CD8-positive, alpha-beta memory T cell (primary cell): ENCODE measurements at regions not wholly inside any gene's neighbourhood (a gene's known extent, or its start where the extent isn't known, plus 50 kb on each side); places are given as distances from the start of the nearest gene placed in this dataset.

Source experiments
- CTCF ChIA-PET: fragments of 350-600 bp; sonication (Branson Sonifier 250); formaldehyde crosslinking; loops from one replicate; lab custom pipeline; 2021; ENCODE audit warnings: antibody characterized with exemption; lab: Charles Lee
- POLR2A ChIA-PET: fragments of 350-600 bp; sonication (Branson Sonifier 250); formaldehyde crosslinking; loops from one replicate; lab custom pipeline; 2021; ENCODE audit warnings: antibody characterized with exemption; lab: Charles Lee
- DNase-seq, 5 donors: peaks; one replicate each; pipeline versions ENCODE4 v3.0.0 to v3.0.0-alpha.2; 2020 to 2022; ENCODE audit warnings: mixed read lengths in 1 of 5
- H3K27ac ChIP-seq: one replicate; pipeline ENCODE4 v1.7.0; 2013; ENCODE audit warnings: low read depth, mild to moderate bottlenecking, low read length, moderate library complexity
- H3K27me3 ChIP-seq: 2 replicates; pipeline ENCODE4 v1.7.0; 2013; ENCODE audit warnings: low read length, mild to moderate bottlenecking; ENCODE audit not compliant: insufficient read depth, poor library complexity, severe bottlenecking
- H3K36me3 ChIP-seq: 2 replicates; pipeline ENCODE4 v1.7.0; 2013; ENCODE audit warnings: mild to moderate bottlenecking, low read length, moderate library complexity; ENCODE audit not compliant: insufficient read depth
- H3K4me1 ChIP-seq: 2 replicates; pipeline ENCODE4 v1.7.0; 2013; ENCODE audit warnings: mild to moderate bottlenecking, low read length, moderate library complexity; ENCODE audit not compliant: insufficient read depth
- H3K4me3 ChIP-seq: 2 replicates; pipeline ENCODE4 v1.7.0; 2013; ENCODE audit warnings: mild to moderate bottlenecking, low read length
- H3K9me3 ChIP-seq: 2 replicates; pipeline ENCODE4 v1.7.0; 2013; ENCODE audit warnings: mild to moderate bottlenecking, low read length
- H3K27ac Mint-ChIP-seq, 8 donors: one replicate each; pipeline ENCODE4 v1.8.0; 2020 to 2021; ENCODE audit warnings: mixed read lengths in 8 of 8, mild to moderate bottlenecking in 6 of 8, inconsistent platforms in 3 of 8, moderate library complexity in 3 of 8
- H3K27me3 Mint-ChIP-seq, 2 donors: one replicate each; pipeline ENCODE4 v1.8.0; 2020 to 2021; ENCODE audit warnings: mixed read lengths in 2 of 2, mild to moderate bottlenecking in 1 of 2, moderate library complexity in 1 of 2
- H3K36me3 Mint-ChIP-seq, 3 donors: one replicate each; pipeline ENCODE4 v1.8.0; 2020 to 2021; ENCODE audit warnings: mixed read lengths in 3 of 3, inconsistent platforms in 1 of 3, mild to moderate bottlenecking in 1 of 3
- H3K4me1 Mint-ChIP-seq, 3 donors: one replicate each; pipeline ENCODE4 v1.8.0; 2020 to 2021; ENCODE audit warnings: mixed read lengths in 3 of 3, inconsistent platforms in 1 of 3, mild to moderate bottlenecking in 1 of 3
- H3K4me3 Mint-ChIP-seq, 7 donors: one replicate each; pipeline ENCODE4 v1.8.0; 2020 to 2021; ENCODE audit warnings: mixed read lengths in 7 of 7, mild to moderate bottlenecking in 6 of 7, moderate library complexity in 4 of 7, inconsistent platforms in 2 of 7
- H3K9me3 Mint-ChIP-seq, 5 donors: one replicate each; pipeline ENCODE4 v1.8.0; 2020 to 2022; ENCODE audit warnings: mixed read lengths in 5 of 5, mild to moderate bottlenecking in 3 of 5, moderate library complexity in 2 of 5, inconsistent platforms in 1 of 5

- Mint-ChIP-seq H3K36me3 (no peaks in the 10 kb centered on the region), H3K4me3 (no peak overlapping the region), H3K9me3 (no peaks in the 10 kb centered on the region), H3K27me3 (peaks cover 3 to 14% of the 10 kb centered on the region in 2 donors), H3K27ac (no peak overlapping the region), H3K4me1 (no peaks in the 10 kb centered on the region)
- DNase-seq, result no peak
- no peaks in the 10 kb centered on the region for H3K27me3 ChIP-seq
- no peaks in the 10 kb centered on the region for H3K36me3 ChIP-seq
- no peak overlapping the region for H3K27ac ChIP-seq
- ChIA-PET POLR2A (no interaction called here), CTCF (no interaction called here)
- no peak overlapping the region for H3K4me3 ChIP-seq
- no peaks in the 10 kb centered on the region for H3K9me3 ChIP-seq
- no peaks in the 10 kb centered on the region for H3K4me1 ChIP-seq
Observed at GRCh38 chr1:29575277-29575676, 339.0 kb downstream of the PTPRU start.

GRCh38 chr1:29574871-29575270, 338.5 kb downstream of the PTPRU start:
- CTCF ChIA-PET, result no interaction called here
- H3K27me3 ChIP-seq, result no peaks in the 10 kb centered on the region
- DNase-seq, result no peak
- POLR2A ChIA-PET, result no interaction called here
- Mint-ChIP-seq H3K36me3 (no peaks in the 10 kb centered on the region), H3K4me1 (no peaks in the 10 kb centered on the region), H3K4me3 (no peak overlapping the region), H3K27ac (no peak overlapping the region), H3K27me3 (peaks cover 4 to 14% of the 10 kb centered on the region in 2 donors), H3K9me3 (no peaks in the 10 kb centered on the region)
- no peaks in the 10 kb centered on the region for H3K36me3 ChIP-seq
- H3K4me3 ChIP-seq, result no peak overlapping the region
- no peak overlapping the region for H3K27ac ChIP-seq
- no peaks in the 10 kb centered on the region for H3K4me1 ChIP-seq
- H3K9me3 ChIP-seq, result no peaks in the 10 kb centered on the region

GRCh38 chr1:29569971-29570634, 333.8 kb downstream of the PTPRU start:
- Histone ChIP-seq H3K4me3 (no peak overlapping the region), H3K27me3 (no peaks in the 10 kb centered on the region), H3K27ac (no peak overlapping the region), H3K9me3 (peaks cover 16% of the 10 kb centered on the region), H3K4me1 (no peaks in the 10 kb centered on the region), H3K36me3 (no peaks in the 10 kb centered on the region)
- no peak overlapping the region for H3K4me3 Mint-ChIP-seq
- H3K9me3 Mint-ChIP-seq, result peaks cover 23 to 36% (median 28%) of the 10 kb centered on the region in 5 donors
- DNase-seq, result no peak
- no peak overlapping the region for H3K27ac Mint-ChIP-seq
- POLR2A ChIA-PET, result no interaction called here
- peaks cover 6 to 11% of the 10 kb centered on the region in 2 donors for H3K27me3 Mint-ChIP-seq
- H3K36me3 Mint-ChIP-seq, result no peaks in the 10 kb centered on the region
- no peaks in the 10 kb centered on the region for H3K4me1 Mint-ChIP-seq
- CTCF ChIA-PET, result no interaction called here

- no peak overlapping the region for H3K4me3 Mint-ChIP-seq
- peaks cover 40 to 64% (median 52%) of the 10 kb centered on the region in 5 donors for H3K9me3 Mint-ChIP-seq
- no peak for DNase-seq
Observed at GRCh38 chr1:29567257-29567656, 330.9 kb downstream of the PTPRU start.

GRCh38 chr1:29565490-29565889, 329.2 kb downstream of the PTPRU start:
- no peak overlapping the region for H3K4me3 Mint-ChIP-seq
- Histone ChIP-seq H3K4me3 (no peak overlapping the region), H3K9me3 (peaks cover 23% of the 10 kb centered on the region), H3K27me3 (no peaks in the 10 kb centered on the region), H3K4me1 (no peaks in the 10 kb centered on the region), H3K27ac (no peak overlapping the region), H3K36me3 (no peaks in the 10 kb centered on the region)
- H3K27ac Mint-ChIP-seq, result no peak overlapping the region
- H3K27me3 Mint-ChIP-seq, result peaks cover 3 to 5% of the 10 kb centered on the region in 2 donors
- H3K36me3 Mint-ChIP-seq, result no peaks in the 10 kb centered on the region
- CTCF ChIA-PET, result no interaction called here
- no peak for DNase-seq
- POLR2A ChIA-PET, result no interaction called here
- H3K9me3 Mint-ChIP-seq, result peaks cover 42 to 67% (median 56%) of the 10 kb centered on the region in 5 donors
- H3K4me1 Mint-ChIP-seq, result no peaks in the 10 kb centered on the region

More at GRCh38 chr1:29567257-29567656, 330.9 kb downstream of the PTPRU start:
- Histone ChIP-seq H3K9me3 (peaks cover 23% of the 10 kb centered on the region), H3K27me3 (no peaks in the 10 kb centered on the region), H3K4me3 (no peak overlapping the region), H3K4me1 (no peaks in the 10 kb centered on the region), H3K27ac (no peak overlapping the region), H3K36me3 (no peaks in the 10 kb centered on the region)
- H3K36me3 Mint-ChIP-seq, result no peaks in the 10 kb centered on the region
- H3K4me1 Mint-ChIP-seq, result no peaks in the 10 kb centered on the region
- POLR2A ChIA-PET, result no interaction called here
- peaks cover 6% of the 10 kb centered on the region in 2 donors for H3K27me3 Mint-ChIP-seq
- no peak overlapping the region for H3K27ac Mint-ChIP-seq
- CTCF ChIA-PET, result no interaction called here

GRCh38 chr1:29563571-29563970, 327.2 kb downstream of the PTPRU start:
- Mint-ChIP-seq H3K4me1 (no peaks in the 10 kb centered on the region), H3K27me3 (peaks cover 2 to 16% of the 10 kb centered on the region in 2 donors), H3K27ac (no peak overlapping the region), H3K4me3 (no peak overlapping the region), H3K9me3 (peaks cover 42 to 62% (median 57%) of the 10 kb centered on the region in 5 donors), H3K36me3 (no peaks in the 10 kb centered on the region)
- ChIA-PET CTCF (no interaction called here), POLR2A (no interaction called here)
- Histone ChIP-seq H3K27me3 (no peaks in the 10 kb centered on the region), H3K9me3 (peaks cover 23% of the 10 kb centered on the region), H3K4me1 (no peaks in the 10 kb centered on the region), H3K27ac (no peak overlapping the region), H3K4me3 (no peak overlapping the region), H3K36me3 (no peaks in the 10 kb centered on the region)
- no peak for DNase-seq

GRCh38 chr1:29563092-29563491, 326.8 kb downstream of the PTPRU start:
- H3K9me3 ChIP-seq, result peaks cover 23% of the 10 kb centered on the region
- Mint-ChIP-seq H3K36me3 (no peaks in the 10 kb centered on the region), H3K27me3 (peaks cover 3 to 18% of the 10 kb centered on the region in 2 donors), H3K9me3 (peaks cover 39 to 59% (median 56%) of the 10 kb centered on the region in 5 donors), H3K27ac (no peak overlapping the region), H3K4me3 (no peak overlapping the region), H3K4me1 (no peaks in the 10 kb centered on the region)
- H3K4me1 ChIP-seq, result no peaks in the 10 kb centered on the region
- no peak overlapping the region for H3K27ac ChIP-seq
- no peaks in the 10 kb centered on the region for H3K27me3 ChIP-seq
- DNase-seq, result no peak
- H3K4me3 ChIP-seq, result no peak overlapping the region
- CTCF ChIA-PET, result no interaction called here
- no peaks in the 10 kb centered on the region for H3K36me3 ChIP-seq
- POLR2A ChIA-PET, result no interaction called here

GRCh38 chr1:29559056-29559455, 322.7 kb downstream of the PTPRU start:
- H3K9me3 ChIP-seq, result no peaks in the 10 kb centered on the region
- DNase-seq, result no peak
- ChIA-PET POLR2A (no interaction called here), CTCF (no interaction called here)
- H3K4me1 ChIP-seq, result no peaks in the 10 kb centered on the region
- no peaks in the 10 kb centered on the region for H3K36me3 ChIP-seq
- H3K27ac ChIP-seq, result no peak overlapping the region
- H3K27me3 Mint-ChIP-seq, result peaks cover 3 to 18% of the 10 kb centered on the region in 2 donors
- H3K27ac Mint-ChIP-seq, result no peak overlapping the region
- H3K27me3 ChIP-seq, result no peaks in the 10 kb centered on the region
- H3K4me3 Mint-ChIP-seq, result no peak overlapping the region
- no peak overlapping the region for H3K4me3 ChIP-seq
- H3K9me3 Mint-ChIP-seq, result peaks cover 12 to 21% (median 19%) of the 10 kb centered on the region in 5 donors
- H3K4me1 Mint-ChIP-seq, result no peaks in the 10 kb centered on the region
- H3K36me3 Mint-ChIP-seq, result no peaks in the 10 kb centered on the region
